ENCODE measurements at regions not wholly inside any gene's neighbourhood (a gene's known extent, or its start where the extent isn't known, plus 50 kb on each side); places are given as distances from the start of the nearest gene placed in this dataset.

- no peak overlapping the region for H2BK20ac ChIP-seq (ENCODE audit: low read length)
- H3K79me1 ChIP-seq (ENCODE audit: low read depth, low read length), result no peaks in the 10 kb centered on the region
- no peak overlapping the region for H2AK5ac ChIP-seq (ENCODE audit: low read depth, low read length)
- H4K91ac ChIP-seq (replicated peaks; ENCODE audit: insufficient read length, low read length), result no peak overlapping the region
- H2BK12ac ChIP-seq (ENCODE audit: low read depth, low read length), result no peak overlapping the region
- H2BK120ac ChIP-seq (replicated peaks; ENCODE audit: low read depth, low read length), result no peak overlapping the region
- H2BK5ac ChIP-seq (ENCODE audit: low read depth, low read length), result no peak overlapping the region
- no peak overlapping the region for H4K5ac ChIP-seq (ENCODE audit: insufficient read length, low read depth, low read length)
- 88% methylated on average over 3 of the region's 3 CpGs; no CpG with 5 or more reads in 1 of the 2 experiments for WGBS, 2 experiments (ENCODE audit: extremely low coverage in 1 of 2, insufficient coverage in 1 of 2, insufficient read length in 1 of 2, insufficient replicate concordance in 2 of 2, low coverage in 1 of 2, low lambda C conversion rate in 2 of 2, missing lambda C conversion rate in 1 of 2)
- H3K14ac ChIP-seq (ENCODE audit: insufficient read length), result no peak overlapping the region
- no peak overlapping the region for H4K8ac ChIP-seq (ENCODE audit: extremely low read depth, insufficient read depth, low read length)
- no peak for FAIRE-seq
- no peaks in the 10 kb centered on the region for H3K79me2 ChIP-seq (ENCODE audit: control insufficient read depth in 1 of 2, insufficient read depth in 2 of 2, low read length in 2 of 2)
- TF ChIP-seq ATF3 (IDR thresholded peaks at IDR 0.05; ENCODE audit: insufficient read depth, low read depth, low read length), result no peak
- H3K23ac ChIP-seq (ENCODE audit: insufficient read length), result no peak overlapping the region
- peaks cover 2% of the 10 kb centered on the region; the same call in 1 of the 2 replicates for H3K23me2 ChIP-seq (ENCODE audit: low read depth, low read length)
- no peak overlapping the region for H3K4me3 ChIP-seq (ENCODE audit: extremely low read depth in 1 of 4, insufficient read depth in 2 of 4, low read depth in 3 of 4, low read length in 4 of 4)
- no peaks in the 10 kb centered on the region for H3K9me3 ChIP-seq (ENCODE audit: insufficient read depth in 2 of 2, low read depth in 1 of 2, low read length in 1 of 2)
- no peak overlapping the region for H3K18ac ChIP-seq (ENCODE audit: extremely low read depth, low read length)
- H2AFZ ChIP-seq (ENCODE audit: low read length), result no peak overlapping the region
- H3K27ac ChIP-seq (ENCODE audit: low read depth, low read length), result no peak overlapping the region
- no peaks in the 10 kb centered on the region for H3K27me3 ChIP-seq (replicated peaks in 1 of 4; ENCODE audit: control insufficient read depth in 3 of 4, extremely low read depth in 1 of 4, insufficient read depth in 3 of 4, low read length in 3 of 4)
- H2BK15ac ChIP-seq (ENCODE audit: low read length), result no peak overlapping the region
- no peak overlapping the region for H3K56ac ChIP-seq (replicated peaks; ENCODE audit: insufficient read length, low read depth, low read length)
- H3K4me1 ChIP-seq (replicated peaks in 1 of 4; ENCODE audit: control insufficient read depth in 3 of 4, insufficient read depth in 4 of 4, low read length in 3 of 4), result no peaks in the 10 kb centered on the region
- H3K4me2 ChIP-seq (ENCODE audit: insufficient read depth in 1 of 2, low read depth in 2 of 2, low read length in 2 of 2), result no peak overlapping the region
- CTCF ChIA-PET (ENCODE audit: partially characterized antibody), result no interaction called here
- H3K36me3 ChIP-seq (ENCODE audit: control insufficient read depth in 2 of 4, insufficient read depth in 4 of 4, low read length in 3 of 4), result no peaks in the 10 kb centered on the region
- H3K9ac ChIP-seq (replicated peaks in 1 of 4; ENCODE audit: extremely low read depth in 1 of 4, low read depth in 3 of 4, low read length in 3 of 4), result no peak overlapping the region
- H3K4ac ChIP-seq (replicated peaks; ENCODE audit: insufficient read length, low read depth, low read length), result no peak overlapping the region
- no peak for DNase-seq (ENCODE audit: low read depth in 1 of 2, low spot score in 2 of 2)
- POLR2A ChIA-PET (ENCODE audit: partially characterized antibody), result no interaction called here
- no peaks in the 10 kb centered on the region for H4K20me1 ChIP-seq (replicated peaks in 1 of 2; ENCODE audit: control insufficient read depth in 1 of 2, insufficient read depth in 2 of 2, low read length in 2 of 2)
Measured at GRCh38 chr7:69358163-69358821, 240.0 kb upstream of the AUTS2 start.

Data from H1 (cell line).